GM19099 (cell line): ENCODE measurements at regions not wholly inside any gene's neighbourhood (a gene's known extent, or its start where the extent isn't known, plus 50 kb on each side); places are given as distances from the start of the nearest gene placed in this dataset.

Source experiments
- POLR2A ChIP-seq: IDR thresholded peaks from 3 replicates; pipeline ENCODE4 v1.6.1; 2011; ENCODE audit warnings: low read depth; ENCODE audit not compliant: insufficient read length; ENCODE audit errors: extremely low read depth

GRCh38 chr1:228929476-228930027, 194.3 kb downstream of the RHOU start:
- no peak for TF ChIP-seq POLR2A

GRCh38 chr1:228930479-228930957, 195.2 kb downstream of the RHOU start:
- TF ChIP-seq POLR2A, result no peak

- TF ChIP-seq POLR2A, result no peak
These were observed 198.5 kb downstream of the RHOU start for GRCh38 chr1:228933753-228934152.

GRCh38 chr1:228935198-228935663, 200.0 kb downstream of the RHOU start:
- no peak for TF ChIP-seq POLR2A

- no peak for TF ChIP-seq POLR2A
These were observed 200.8 kb downstream of the RHOU start for GRCh38 chr1:228935855-228936727.

- no peak for TF ChIP-seq POLR2A
These were observed 201.6 kb downstream of the RHOU start for GRCh38 chr1:228936881-228937280.

GRCh38 chr1:228937351-228937750, 202.1 kb downstream of the RHOU start:
- no peak for TF ChIP-seq POLR2A

- TF ChIP-seq POLR2A, result no peak
These were observed 202.7 kb downstream of the RHOU start for GRCh38 chr1:228937851-228938536.

GRCh38 chr1:228938537-228938901, 203.2 kb downstream of the RHOU start:
- TF ChIP-seq POLR2A, result no peak

GRCh38 chr1:228939001-228939691, 203.9 kb downstream of the RHOU start:
- no peak for TF ChIP-seq POLR2A

- no peak for TF ChIP-seq POLR2A
These were observed 204.7 kb downstream of the RHOU start for GRCh38 chr1:228939881-228940392.

GRCh38 chr1:228940526-228940925, 205.2 kb downstream of the RHOU start:
- no peak for TF ChIP-seq POLR2A

GRCh38 chr1:228940926-228941325, 205.6 kb downstream of the RHOU start:
- no peak for TF ChIP-seq POLR2A

GRCh38 chr1:228941666-228942065, 206.4 kb downstream of the RHOU start:
- TF ChIP-seq POLR2A, result no peak

GRCh38 chr1:228943436-228943835, 208.2 kb downstream of the RHOU start:
- no peak for TF ChIP-seq POLR2A
